ENCODE measurements at regions not wholly inside any gene's neighbourhood (a gene's known extent, or its start where the extent isn't known, plus 50 kb on each side); places are given as distances from the start of the nearest gene placed in this dataset.
"Not testable (repeated sequence)": the region's sequence is repeated elsewhere in the genome, so short reads cannot be mapped to it uniquely, and the experiment has no call there.

- no peak for DNase-seq
These were observed 412.7 kb upstream of the TENM3 start for GRCh38 chr4:181830404-181831035.

- DNase-seq: no peak
These were observed 409.1 kb upstream of the TENM3 start for GRCh38 chr4:181834071-181834470.

- no peak for DNase-seq
These were observed 407.9 kb upstream of the TENM3 start for GRCh38 chr4:181835348-181835747.

DNA sequence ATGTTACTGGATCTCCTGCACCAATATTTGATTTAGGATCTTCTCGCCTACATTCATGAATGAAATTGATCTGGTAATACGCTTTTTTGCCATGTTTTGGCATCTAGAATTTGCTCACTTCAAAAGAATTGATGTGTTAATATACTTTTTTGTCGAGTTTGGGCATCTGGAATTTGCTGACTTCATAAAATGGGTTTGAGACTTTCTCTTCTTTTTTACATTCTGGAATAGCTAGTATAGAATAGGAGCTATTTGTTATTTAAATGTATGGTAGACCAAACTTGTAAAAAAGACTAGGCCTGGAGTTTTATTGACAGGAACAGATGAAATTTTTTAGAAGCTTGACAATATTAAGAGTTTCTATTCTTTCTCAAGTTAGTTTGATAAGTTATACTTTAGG, 404.9 kb upstream of the TENM3 start:
- DNase-seq: no peak

- DNase-seq: not testable (repeated sequence)
These were observed 399.4 kb upstream of the TENM3 start for GRCh38 chr4:181843797-181844196.

DNA sequence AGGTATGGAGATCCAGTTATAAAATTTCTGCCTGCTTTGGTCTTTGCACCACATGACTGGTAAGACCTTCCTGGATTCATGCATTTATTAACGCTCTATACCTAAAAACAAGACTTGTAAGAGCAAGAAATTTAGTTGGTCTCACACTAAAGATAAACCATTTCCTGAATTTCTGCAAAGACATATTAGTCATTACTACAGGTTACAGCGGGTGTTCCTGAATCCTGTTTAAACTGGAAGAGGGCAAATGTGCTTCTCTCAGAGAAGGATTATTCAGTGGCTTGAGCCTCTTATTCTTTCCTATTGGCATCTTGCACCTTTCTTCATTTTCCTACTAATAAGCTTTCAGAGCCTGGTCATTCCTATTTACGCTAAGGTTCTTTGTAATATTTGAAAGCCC, 397.6 kb upstream of the TENM3 start:
- no peak for DNase-seq

GRCh38 chr4:181846934-181847333, 396.3 kb upstream of the TENM3 start:
- no peak for DNase-seq

GRCh38 chr4:181848357-181848756, 394.8 kb upstream of the TENM3 start:
- DNase-seq: no peak

GRCh38 chr4:181849472-181849871, 393.7 kb upstream of the TENM3 start:
- DNase-seq: no peak

DNA sequence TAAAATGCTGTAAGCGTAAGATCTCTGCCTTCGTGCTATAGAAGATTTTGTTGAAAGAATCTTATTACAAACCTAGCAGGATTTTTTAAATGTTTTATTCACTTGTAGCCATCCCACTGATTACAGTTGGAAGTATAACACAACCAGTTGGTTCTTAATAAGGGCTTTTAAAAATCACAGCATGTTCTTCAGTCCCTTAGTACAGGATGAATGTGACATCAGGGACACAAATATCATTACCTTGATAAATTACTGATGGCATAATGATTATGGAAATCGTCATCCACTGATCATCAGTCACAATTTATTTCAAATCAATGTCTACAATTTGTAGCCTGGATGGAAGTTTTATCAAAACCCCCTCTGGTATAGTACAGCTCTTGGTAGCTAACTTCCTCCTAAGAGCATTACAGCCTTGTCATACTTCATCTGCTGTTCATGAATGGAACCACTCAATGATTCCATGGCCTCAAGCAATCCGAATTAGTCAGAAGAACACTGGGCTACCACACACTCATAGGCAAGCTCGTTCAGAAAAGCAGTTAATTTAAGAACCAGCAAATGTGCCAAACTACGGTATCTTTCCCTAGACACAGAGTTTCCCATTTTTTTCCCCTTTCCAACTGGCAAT, 389.2 kb upstream of the TENM3 start:
- no peak for DNase-seq

DNA sequence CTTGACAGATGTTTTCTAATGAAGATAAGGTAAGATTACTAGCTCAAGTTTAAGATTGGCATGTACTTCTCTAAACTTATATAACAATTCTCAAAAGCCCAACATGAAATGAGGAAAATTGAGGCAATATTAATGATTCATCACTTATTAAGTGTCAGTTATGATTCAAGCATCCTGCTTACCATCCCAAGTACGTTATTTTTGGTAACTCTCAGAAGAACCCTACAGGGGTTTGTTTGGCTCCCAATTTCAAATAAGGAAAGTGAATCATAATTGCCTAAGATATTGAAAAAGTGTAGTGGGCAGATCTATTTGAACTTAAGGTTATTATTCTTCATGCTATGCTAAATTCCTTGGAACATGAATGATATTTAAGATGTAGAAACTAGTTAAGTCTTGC, 387.9 kb upstream of the TENM3 start:
- no peak for DNase-seq

GRCh38 chr4:181857471-181857870, 385.7 kb upstream of the TENM3 start:
- DNase-seq: not testable (repeated sequence)

DNA sequence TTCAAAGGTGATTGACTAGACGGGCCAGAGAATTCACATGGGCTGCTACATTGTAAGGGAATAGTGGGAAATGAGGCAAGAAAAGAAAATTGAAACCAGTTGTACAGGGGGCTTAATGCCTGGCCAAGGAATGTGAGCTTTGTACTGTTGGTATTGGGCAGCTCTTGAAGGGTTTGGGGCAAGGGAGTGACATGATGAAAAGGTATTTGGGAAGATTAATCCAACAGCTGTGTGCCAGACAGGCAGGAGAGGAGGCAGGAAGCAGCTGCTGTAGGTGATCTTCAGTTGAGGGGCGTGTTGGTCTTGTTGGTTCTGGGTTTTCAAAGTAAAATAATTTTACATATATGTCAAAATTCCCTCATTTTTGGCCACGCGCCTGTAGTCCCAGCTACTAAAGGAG, 384.5 kb upstream of the TENM3 start:
- no peak for DNase-seq

- DNase-seq: no peak
These were observed 383.8 kb upstream of the TENM3 start for GRCh38 chr4:181859439-181859838.

DNA sequence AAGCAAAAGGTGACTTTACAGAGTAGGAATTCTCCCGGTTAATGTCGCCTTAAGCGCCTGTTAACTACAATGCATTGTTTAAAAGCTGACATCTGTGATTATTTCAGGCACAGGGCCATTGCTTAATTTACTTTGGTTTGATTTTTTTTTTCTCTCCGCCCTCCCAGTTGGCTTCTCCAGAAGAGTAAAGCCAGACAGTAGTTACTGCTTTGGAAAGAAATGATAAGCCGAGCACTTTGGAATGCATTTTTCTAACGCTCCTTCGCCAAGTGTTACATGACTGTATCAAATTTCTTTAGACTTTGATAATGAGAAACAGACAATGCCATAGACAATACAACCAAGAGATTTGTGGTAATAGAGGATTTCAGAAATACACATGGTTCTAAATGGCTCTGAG, 383.0 kb upstream of the TENM3 start:
- DNase-seq: no peak

GRCh38 chr4:181860668-181861067, 382.5 kb upstream of the TENM3 start:
- no peak for DNase-seq

GRCh38 chr4:181863856-181864255, 379.3 kb upstream of the TENM3 start:
- DNase-seq: no peak

GRCh38 chr4:181870326-181870725, 372.9 kb upstream of the TENM3 start:
- DNase-seq: no peak

- DNase-seq: no peak
These were observed 368.6 kb upstream of the TENM3 start for GRCh38 chr4:181874602-181875001.

DNA sequence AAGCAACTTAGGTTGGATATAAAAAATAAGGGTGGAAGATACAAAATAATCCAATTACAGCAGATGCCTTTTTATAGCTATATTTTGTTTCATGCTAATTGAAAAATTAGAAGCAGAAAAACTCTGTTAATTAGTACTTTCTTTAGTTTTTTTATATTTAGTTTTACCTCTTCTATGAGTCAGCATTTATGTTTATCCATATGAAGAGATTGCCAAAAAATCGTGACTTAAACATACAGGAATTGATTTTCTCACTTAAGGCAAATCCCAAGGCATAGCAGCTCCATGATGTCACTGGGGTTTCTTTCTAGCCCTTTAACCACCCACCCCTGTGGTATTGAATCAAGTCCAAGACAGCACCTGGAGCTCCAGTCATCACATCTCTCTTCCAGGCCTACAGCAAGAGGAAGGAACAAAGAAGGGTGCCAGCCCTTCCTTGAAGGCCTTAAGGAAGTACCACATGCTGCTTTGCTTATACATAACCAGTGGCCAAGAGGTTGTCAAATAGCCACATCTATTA, 365.8 kb upstream of the TENM3 start:
- no peak for DNase-seq

DNA sequence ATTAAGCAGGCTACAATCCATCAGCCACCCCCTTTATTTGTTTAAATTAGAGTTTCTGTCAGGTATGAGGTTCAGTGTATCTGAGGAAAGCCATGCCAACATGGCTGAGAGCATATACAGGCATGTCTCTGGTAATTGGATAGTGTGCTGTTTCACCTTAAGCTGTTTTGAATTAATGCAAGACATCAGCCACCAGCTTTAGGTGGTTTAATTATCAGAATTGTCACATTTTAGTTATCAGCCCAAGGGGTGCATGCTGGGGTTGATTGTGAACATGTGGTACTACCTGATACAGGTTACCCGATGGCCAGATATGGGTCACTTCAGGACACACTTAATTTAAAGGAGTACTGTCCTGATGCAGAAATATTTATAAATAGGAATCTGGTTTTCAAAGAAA, 353.2 kb upstream of the TENM3 start:
- DNase-seq: no peak

DNA sequence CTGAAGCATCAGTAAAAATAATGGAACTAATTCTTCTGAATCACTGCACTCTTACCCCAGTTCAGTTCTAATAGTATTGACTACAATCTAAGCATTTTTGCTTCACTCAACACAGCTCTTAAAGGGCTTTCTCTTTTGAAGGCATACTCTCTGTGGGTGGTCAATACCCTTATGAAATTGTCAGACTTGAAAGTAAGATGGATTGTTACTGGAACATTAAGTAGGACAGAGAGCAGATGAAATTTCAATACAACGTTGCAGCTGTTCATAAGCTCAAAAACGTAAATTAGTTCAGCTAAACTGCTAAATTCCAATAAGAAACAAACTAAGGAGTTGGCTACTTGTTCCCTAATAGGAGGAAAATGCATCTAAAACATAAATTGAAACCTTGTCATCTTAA, 352.3 kb upstream of the TENM3 start:
- DNase-seq: no peak

GRCh38 chr4:181896614-181897013, 346.6 kb upstream of the TENM3 start:
- no peak for DNase-seq

- DNase-seq: no peak
These were observed 345.3 kb upstream of the TENM3 start for GRCh38 chr4:181897935-181898334.

GRCh38 chr4:181902404-181902803, 340.8 kb upstream of the TENM3 start:
- DNase-seq: not testable (repeated sequence)
